GM12892 (cell line): ENCODE measurements at regions not wholly inside any gene's neighbourhood (a gene's known extent, or its start where the extent isn't known, plus 50 kb on each side); places are given as distances from the start of the nearest gene placed in this dataset.

Experiments used
- POLR2A ChIP-seq: IDR thresholded peaks from 2 replicates; pipeline ENCODE4 v1.6.1; 2011; ENCODE audit warnings: low read depth, low read length, control low read depth
- POLR2AphosphoS5 ChIP-seq: IDR thresholded peaks from 2 replicates; pipeline ENCODE4 v1.6.1; 2011; ENCODE audit warnings: low read depth, low read length, control low read depth
- TAF1 ChIP-seq: IDR thresholded peaks from 2 replicates; pipeline ENCODE4 v1.6.1; 2011; ENCODE audit warnings: low read depth, mild to moderate bottlenecking, control low read depth, low read length, borderline replicate concordance

DNA sequence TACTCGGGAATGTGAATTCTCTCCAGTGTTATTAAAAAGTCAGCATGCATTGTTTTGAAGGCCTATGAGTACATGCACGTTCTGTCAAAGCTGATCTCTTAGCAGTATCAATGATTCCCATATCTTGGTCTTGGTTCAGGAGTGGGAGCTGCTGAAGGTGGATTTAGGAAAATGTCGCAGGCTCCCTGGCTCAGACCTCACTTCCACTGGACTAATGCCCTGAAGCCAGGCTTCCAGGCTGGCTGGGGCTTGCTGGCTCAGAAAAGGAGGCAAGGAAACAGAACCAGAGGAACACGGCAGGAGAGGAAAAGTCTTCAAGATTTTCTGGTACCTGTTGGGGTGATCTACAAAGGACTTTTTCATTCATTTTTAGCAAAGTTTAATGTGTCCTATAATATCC is 81.6 kb downstream of the OLIG3 start:
- TF ChIP-seq POLR2A (no peak), POLR2AphosphoS5 (no peak), TAF1 (no peak)
